DND-41 (cell line): ENCODE measurements at regions not wholly inside any gene's neighbourhood (a gene's known extent, or its start where the extent isn't known, plus 50 kb on each side); places are given as distances from the start of the nearest gene placed in this dataset.

Experiments
- EZH2 ChIP-seq: IDR thresholded peaks from 3 replicates; pipeline ENCODE4 v1.6.1; 2012; ENCODE audit warnings: borderline replicate concordance, low read depth, mild to moderate bottlenecking, moderate library complexity, low read length, inconsistent platforms; ENCODE audit not compliant: severe bottlenecking
- TF ChIP-seq, protein P1 (sequence below): IDR thresholded peaks from 2 replicates; pipeline ENCODE4 v1.5.1; 2012; ENCODE audit warnings: borderline replicate concordance, low read length, moderate library complexity, mild to moderate bottlenecking; ENCODE audit not compliant: poor library complexity, severe bottlenecking; ENCODE audit errors: extremely low read depth

DNA sequence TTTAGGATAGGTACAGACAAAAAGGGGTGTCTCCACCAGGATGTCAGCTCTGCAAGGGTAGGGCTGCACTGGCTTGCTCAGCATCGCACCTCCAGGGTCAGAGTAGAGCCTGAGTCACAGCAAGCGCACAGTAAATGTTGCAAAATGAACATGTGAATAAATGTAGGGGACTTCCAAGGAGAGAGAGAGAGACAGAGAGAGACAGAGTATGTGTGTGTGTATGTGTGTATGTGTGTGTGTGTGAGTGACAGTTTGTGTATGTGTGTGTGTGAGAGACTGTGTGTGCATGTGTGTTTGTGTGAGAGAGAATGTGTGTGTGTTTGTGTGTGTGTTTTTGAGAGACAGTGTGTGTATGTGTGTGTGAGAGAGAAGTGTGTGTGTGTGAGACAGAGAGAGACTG is 163.3 kb downstream of the RPS24 start:
- no peak for TF ChIP-seq EZH2
- TF ChIP-seq, protein P1, sequence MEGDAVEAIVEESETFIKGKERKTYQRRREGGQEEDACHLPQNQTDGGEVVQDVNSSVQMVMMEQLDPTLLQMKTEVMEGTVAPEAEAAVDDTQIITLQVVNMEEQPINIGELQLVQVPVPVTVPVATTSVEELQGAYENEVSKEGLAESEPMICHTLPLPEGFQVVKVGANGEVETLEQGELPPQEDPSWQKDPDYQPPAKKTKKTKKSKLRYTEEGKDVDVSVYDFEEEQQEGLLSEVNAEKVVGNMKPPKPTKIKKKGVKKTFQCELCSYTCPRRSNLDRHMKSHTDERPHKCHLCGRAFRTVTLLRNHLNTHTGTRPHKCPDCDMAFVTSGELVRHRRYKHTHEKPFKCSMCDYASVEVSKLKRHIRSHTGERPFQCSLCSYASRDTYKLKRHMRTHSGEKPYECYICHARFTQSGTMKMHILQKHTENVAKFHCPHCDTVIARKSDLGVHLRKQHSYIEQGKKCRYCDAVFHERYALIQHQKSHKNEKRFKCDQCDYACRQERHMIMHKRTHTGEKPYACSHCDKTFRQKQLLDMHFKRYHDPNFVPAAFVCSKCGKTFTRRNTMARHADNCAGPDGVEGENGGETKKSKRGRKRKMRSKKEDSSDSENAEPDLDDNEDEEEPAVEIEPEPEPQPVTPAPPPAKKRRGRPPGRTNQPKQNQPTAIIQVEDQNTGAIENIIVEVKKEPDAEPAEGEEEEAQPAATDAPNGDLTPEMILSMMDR, result no peak
